Heart left ventricle (tissue), 13 donors: ENCODE measurements at regions not wholly inside any gene's neighbourhood (a gene's known extent, or its start where the extent isn't known, plus 50 kb on each side); places are given as distances from the start of the nearest gene placed in this dataset.

Experiments used
- POLR2A ChIP-seq, 2 donors: fragments of 450-650 bp; IDR thresholded peaks; one replicate each; pipeline ENCODE4 v1.6.1; 2017; ENCODE audit warnings: antibody characterized with exemption in 2 of 2, mild to moderate bottlenecking in 2 of 2, moderate library complexity in 2 of 2
- TF ChIP-seq, protein P1 (sequence below), 12 donors: fragments of 200-600 bp; sonication (generic) in 4 of 12; IDR thresholded peaks; one replicate each; pipeline versions ENCODE4 v1.5.0 to v1.8.0; 2018 to 2022; ENCODE audit warnings: antibody characterized with exemption in 12 of 12, mild to moderate bottlenecking in 5 of 12
- donor health status: ischemic (EF 13 %, LVEDD 7.1; RV severe dilation, severe dysfunction).
- donor health status: DM: no; HTN: yes; CAD: no.
- donor health status: DM: no; HTN: no; CAD: no.
- donor health status: ischemic (EF 25% LVEDD 6.9; RV normal size, moderate dysfunction).
- donor health status: ischemic (EF 25% LVEDD 5.7; RV mildly dilated, moderate dysfunction).
- donor health status: ischemic (EF 35%, LVEDD 5.7; RV mildly dilated, moderate dysfunction).
- donor health status: nonischemic (EF 11% LVEDD 7.7; RV severe dilation, severe dysfunction).
- donor health status: DM: yes; HTN: yes; CAD: no.
- donor health status: PGD.
- donor health status: ischemic (EF 29% LVEDD 5.4; RV normal size, mild dysfunction).
- donor health status: nonischemic (EF 23%, LVEDD 6.1; RV moderate dilation, normal function).

DNA sequence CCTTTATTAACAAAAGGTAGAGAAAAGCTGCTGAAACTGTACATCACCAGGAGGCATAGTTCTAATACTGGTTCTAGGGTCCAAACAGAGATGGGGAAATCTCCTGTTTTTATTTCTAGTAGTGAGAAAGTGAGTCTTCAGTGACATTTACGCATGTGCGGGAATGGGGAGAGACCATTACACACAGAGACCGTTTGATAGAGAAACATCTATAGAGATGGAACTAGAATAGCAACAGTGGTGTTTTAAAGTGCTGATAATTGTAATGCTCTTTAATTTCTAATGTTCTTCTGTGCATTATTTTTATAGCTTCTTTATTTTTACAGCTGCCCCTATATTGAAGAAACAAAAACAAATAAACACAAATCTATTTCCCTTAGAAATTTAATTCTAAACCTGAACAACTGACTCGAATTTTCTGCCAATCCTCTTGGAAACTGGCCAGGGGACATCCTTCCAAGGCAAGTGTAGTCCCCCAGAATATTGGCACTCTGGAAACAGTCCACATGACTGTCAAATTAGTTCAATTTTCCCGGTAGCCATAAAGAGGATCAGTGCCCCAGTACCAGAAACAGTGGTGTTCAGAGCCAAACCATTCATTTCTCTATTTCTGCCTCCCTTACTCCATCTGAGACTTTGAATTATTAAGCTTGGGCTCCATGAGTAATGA lies 260.9 kb downstream of the ICOS start:
- TF ChIP-seq, protein P1, sequence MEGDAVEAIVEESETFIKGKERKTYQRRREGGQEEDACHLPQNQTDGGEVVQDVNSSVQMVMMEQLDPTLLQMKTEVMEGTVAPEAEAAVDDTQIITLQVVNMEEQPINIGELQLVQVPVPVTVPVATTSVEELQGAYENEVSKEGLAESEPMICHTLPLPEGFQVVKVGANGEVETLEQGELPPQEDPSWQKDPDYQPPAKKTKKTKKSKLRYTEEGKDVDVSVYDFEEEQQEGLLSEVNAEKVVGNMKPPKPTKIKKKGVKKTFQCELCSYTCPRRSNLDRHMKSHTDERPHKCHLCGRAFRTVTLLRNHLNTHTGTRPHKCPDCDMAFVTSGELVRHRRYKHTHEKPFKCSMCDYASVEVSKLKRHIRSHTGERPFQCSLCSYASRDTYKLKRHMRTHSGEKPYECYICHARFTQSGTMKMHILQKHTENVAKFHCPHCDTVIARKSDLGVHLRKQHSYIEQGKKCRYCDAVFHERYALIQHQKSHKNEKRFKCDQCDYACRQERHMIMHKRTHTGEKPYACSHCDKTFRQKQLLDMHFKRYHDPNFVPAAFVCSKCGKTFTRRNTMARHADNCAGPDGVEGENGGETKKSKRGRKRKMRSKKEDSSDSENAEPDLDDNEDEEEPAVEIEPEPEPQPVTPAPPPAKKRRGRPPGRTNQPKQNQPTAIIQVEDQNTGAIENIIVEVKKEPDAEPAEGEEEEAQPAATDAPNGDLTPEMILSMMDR (IDR thresholded peaks at IDR 0.05): no peak
- TF ChIP-seq POLR2A (IDR thresholded peaks at IDR 0.05): no peak
